GM21526 (cell line): ENCODE measurements at regions not wholly inside any gene's neighbourhood (a gene's known extent, or its start where the extent isn't known, plus 50 kb on each side); places are given as distances from the start of the nearest gene placed in this dataset.

Source experiments
- ATAC-seq: cut with Tn5 transposase; IDR thresholded peaks from one replicate; pipeline ENCODE4 v1.9.1; 2021; ENCODE audit warnings: moderate library complexity; ENCODE audit not compliant: unreplicated experiment, low FRiP score

DNA sequence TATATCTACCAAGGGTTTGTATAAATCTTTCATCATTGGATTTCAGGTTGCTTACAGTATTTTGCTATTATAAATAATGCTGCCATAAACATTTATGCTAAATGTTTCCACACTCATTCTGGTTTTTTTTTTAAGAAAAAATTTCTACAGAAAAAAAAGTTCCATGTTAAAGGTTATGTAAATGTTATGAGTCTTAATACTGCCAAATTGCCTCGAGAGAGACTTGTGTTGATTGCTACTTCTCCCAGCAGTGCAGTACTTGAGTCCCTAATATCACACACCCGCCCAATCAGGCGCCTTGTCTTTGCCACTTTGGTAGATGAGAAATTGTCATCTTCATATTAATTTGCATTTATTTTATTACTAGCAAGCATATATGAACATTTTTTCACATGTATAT is 96.7 kb upstream of the TMEM26 start:
- no peak for ATAC-seq

DNA sequence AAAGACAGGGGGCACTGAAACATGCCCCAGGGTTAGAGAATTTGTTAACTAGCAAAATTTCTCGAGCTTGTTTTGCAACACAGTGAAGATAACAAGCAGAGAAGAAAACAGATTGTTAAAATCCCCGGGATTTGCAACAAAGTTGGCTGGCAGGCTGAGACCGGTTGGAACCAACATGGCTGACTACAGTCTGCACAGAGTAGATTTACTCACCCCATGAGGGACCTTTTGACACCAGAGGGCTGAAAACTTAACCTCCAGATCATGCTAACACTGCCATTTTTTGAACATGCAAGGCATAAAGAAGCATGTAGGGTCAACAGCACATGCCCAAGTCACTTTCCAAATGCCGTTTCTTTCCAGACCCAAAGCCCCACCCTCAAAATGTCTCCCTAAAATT is 95.2 kb upstream of the TMEM26 start:
- no peak for ATAC-seq

DNA sequence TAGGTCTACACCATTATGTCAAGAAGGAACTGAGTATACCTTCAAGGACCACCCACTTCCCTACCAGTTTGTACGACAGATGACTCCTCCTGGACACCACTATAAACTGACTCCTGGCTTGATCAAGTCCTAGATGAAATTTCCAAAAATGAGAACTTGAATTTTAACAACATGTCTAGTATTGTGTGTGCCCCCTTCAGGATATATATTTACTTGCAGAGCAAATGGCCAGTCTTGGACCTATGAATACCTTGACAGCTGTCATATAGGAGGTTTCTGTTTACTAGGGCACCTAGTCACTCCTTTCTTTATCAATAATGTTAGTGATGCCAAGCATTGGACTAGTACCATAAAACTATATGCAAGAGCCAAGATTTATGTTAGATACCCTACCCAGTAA is 94.1 kb upstream of the TMEM26 start:
- no peak for ATAC-seq

DNA sequence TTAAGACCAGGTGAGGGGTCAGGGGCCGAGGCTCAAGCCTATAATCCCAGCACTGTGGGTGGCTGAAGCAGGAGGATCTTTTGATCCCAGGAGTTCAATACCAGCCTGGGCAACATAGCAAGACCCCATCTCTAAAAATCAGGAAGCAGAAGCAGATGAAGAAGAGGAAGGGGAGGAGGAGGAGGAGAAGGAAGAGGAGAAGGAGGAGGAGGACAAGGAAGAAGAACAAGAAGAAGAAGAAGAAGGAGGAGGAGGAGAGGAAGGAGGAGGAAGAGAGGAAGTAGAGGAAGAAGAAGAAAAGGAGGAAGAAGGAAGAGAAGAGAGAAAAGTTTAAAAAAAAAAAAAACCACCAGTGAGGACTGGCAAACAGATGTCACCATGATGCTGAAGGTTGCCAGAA is 92.0 kb upstream of the TMEM26 start:
- no peak for ATAC-seq

DNA sequence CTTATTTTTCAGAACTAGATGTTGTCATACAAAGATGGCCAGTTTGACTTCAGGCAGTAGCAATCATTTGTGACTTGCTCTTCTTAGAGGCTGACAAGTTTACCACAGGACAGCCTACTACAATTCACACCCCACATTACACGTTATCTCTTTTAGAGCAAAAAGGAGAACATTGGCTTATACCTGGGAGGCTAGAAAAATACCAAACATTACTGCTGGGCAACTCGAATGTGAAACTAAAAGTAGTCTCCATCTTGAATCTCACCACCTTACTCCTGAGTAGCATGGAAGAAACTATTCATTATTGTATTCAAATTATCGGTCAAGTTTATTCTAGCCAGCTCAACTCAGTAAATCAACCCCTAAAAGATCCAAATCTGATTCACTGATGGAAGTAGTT is 90.7 kb upstream of the TMEM26 start:
- no peak for ATAC-seq

DNA sequence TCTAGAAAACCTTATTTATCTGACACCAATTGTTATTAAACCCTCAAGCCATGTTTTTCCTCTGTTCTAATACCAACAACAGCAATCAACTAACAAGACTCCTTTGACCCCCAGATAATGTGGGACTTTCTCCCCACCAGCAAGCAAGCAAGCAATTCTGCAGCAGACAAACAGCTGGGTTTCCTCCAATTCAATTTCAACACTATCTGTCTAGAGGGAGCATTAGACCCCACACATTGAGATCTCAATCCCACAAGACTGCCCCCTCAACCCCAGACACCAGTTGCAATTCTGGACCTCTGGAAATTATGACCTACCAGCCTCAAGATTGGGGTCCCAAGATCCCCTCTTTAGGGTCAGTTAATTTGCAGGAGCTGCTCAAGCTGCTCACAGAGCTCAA is 89.4 kb upstream of the TMEM26 start:
- no peak for ATAC-seq

DNA sequence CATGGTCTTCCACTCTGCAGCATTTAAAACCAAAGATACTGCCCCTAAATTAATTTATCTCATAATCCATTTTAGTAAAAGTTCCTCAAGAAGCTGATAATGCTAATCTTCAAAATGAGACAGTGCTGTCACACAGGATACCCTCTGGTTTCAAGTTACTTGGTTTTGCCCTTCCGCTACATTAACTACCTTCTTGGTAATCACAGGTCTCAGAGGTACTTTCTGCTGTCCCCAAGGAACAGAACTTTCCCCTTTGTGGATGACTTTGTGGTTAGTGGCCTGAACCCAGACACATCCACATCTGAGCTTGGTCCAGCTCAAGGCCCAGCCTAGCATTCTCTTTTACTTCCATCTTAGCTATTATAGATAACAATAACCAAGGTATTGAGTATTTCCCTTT is 88.8 kb upstream of the TMEM26 start:
- no peak for ATAC-seq

DNA sequence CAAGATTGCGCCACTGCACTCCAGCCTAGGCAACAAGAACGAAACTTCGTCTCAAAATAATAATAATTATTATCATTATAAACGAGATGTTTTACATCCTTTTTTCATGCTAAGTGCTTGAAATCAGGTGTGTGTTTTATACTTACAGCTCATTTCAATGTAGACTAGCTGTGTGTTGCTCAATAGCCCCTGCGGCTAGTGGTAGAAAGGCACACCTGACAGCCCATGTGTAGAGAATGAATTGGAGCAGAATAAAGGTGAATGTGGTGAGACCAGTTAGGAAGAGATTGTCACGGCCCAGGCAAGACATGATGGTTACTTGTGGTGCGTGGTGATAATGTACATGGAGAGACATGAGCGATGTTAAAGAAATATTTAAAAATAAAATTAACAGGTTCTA is 86.7 kb upstream of the TMEM26 start:
- no peak for ATAC-seq

DNA sequence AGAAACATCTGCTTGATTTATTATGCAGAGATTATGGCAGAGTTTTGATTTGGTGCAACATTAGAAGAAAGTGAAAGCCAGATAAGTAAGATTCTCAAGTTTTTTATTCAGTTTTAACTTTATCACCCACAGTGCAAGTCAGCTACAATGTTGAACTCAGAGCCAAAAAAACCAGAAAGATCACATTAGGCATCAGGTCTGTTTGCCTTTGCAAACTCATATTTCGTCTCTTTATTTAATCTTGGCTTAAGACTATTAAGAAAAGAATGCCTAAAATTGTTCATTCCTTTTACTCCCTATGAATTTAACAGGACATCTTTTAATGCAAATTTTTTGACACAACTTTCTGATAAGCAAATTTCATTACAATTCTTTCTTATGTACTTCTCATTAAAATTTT is 76.0 kb upstream of the TMEM26 start:
- ATAC-seq = no peak

DNA sequence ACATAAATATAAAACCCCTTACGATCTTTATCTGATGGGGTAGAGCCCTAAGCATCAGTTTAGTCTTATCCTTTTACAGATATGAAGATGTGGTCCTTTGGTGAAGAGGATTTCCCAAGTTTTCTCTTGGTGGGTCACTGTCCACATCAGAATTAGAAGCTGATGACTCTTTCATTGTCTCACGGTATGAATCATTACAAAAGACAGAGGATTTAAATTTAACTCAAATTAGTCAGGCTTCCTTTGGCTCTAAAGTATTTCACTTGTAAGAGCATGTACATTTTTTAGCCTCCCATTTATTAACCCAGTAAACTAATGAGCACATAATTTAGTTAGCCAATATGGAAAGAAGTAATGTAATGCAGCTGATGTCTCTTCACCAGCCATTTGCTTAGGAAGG is 49.9 kb upstream of the TMEM26 start:
- no peak for ATAC-seq
